Renal cortical epithelial cell (primary cell): ENCODE measurements at regions not wholly inside any gene's neighbourhood (a gene's known extent, or its start where the extent isn't known, plus 50 kb on each side); places are given as distances from the start of the nearest gene placed in this dataset.

Source experiments
- DNase-seq: peaks from one replicate; pipeline ENCODE4 v3.0.0-alpha.2; 2011; ENCODE audit warnings: low read depth

GRCh38 chr3:148631124-148631903, 66.4 kb upstream of the AGTR1 start:
- peak; percentile 12 for DNase-seq

- DNase-seq = no peak
These were observed 56.0 kb upstream of the AGTR1 start for GRCh38 chr3:148641722-148642121.

DNA sequence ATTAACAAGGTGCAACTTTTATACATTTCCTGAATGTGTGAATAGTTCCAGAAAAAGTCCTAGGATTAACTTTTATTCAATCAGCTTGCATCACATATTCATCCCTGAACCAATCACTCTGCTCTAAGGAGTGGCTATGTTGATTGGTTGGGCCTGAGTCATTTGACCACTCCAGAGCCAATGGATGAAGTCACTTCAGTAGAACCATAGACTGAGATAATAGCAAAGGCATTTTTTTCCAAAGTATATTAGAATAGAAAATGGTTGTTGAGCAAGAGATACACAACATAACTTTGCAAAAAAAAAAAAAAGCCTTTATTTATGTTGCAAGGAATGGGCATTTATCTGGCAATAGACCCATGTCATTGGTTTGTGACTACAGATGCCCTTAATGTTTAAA, 55.5 kb upstream of the AGTR1 start:
- no peak for DNase-seq

- DNase-seq = peak; percentile 9
These were observed 55.1 kb upstream of the AGTR1 start for GRCh38 chr3:148642616-148643015.

GRCh38 chr3:148643389-148643840, 54.3 kb upstream of the AGTR1 start:
- peak; percentile 8 for DNase-seq

- DNase-seq = no peak
These were observed 51.5 kb upstream of the AGTR1 start for GRCh38 chr3:148646126-148646665.
